B cell (primary cell): ENCODE measurements at regions not wholly inside any gene's neighbourhood (a gene's known extent, or its start where the extent isn't known, plus 50 kb on each side); places are given as distances from the start of the nearest gene placed in this dataset.
"Not testable (repeated sequence)": the region's sequence is repeated elsewhere in the genome, so short reads cannot be mapped to it uniquely, and the experiment has no call there.

ENCODE experiments used
- ATAC-seq: fragments of 200-7000 bp; cut with Tn5 transposase; one replicate; pipeline ENCODE4 v1.10.0; 2021; ENCODE audit warnings: low read depth, mild to moderate bottlenecking, moderate number of reproducible peaks, moderate library complexity
- CTCF ChIA-PET: fragments of 350-600 bp; sonication (Branson Sonifier 250); formaldehyde crosslinking; loops from one replicate; lab custom pipeline; 2021; ENCODE audit warnings: antibody characterized with exemption, inconsistent platforms; lab: Charles Lee
- POLR2A ChIA-PET: fragments of 350-600 bp; sonication (Branson Sonifier 250); formaldehyde crosslinking; loops from one replicate; lab custom pipeline; 2021; ENCODE audit warnings: antibody characterized with exemption; lab: Charles Lee
- DNase-seq: peaks from one replicate; pipeline ENCODE4 v3.0.0; 2013
- H2AFZ ChIP-seq: 2 replicates; pipeline ENCODE4 v1.6.1; 2012; ENCODE audit warnings: mild to moderate bottlenecking, low read depth, low read length; ENCODE audit not compliant: insufficient read depth, poor library complexity, severe bottlenecking
- H3K27ac ChIP-seq, 2 donors: 1 replicate in 1 of 2; 2 replicates in 1 of 2; pipeline ENCODE4 v1.5.1; 2012 to 2013; ENCODE audit warnings: low read length in 2 of 2, mild to moderate bottlenecking in 2 of 2, moderate library complexity in 1 of 2
- H3K27me3 ChIP-seq, 4 experiments: fragments of 200-600 bp in 1 of 4; sonication (generic) in 1 of 4; replicated peaks in 1 of 4; 1 replicate in 2 of 4; 2 replicates in 2 of 4; pipeline versions ENCODE4 v1.6.1 to v1.7.0; 2013 to 2016; ENCODE audit warnings: low read length in 3 of 4, mild to moderate bottlenecking in 2 of 4, mixed read lengths in 1 of 4, moderate library complexity in 1 of 4; ENCODE audit not compliant: insufficient read depth in 4 of 4, control insufficient read depth in 3 of 4; ENCODE audit errors: control extremely low read depth in 1 of 4
- H3K36me3 ChIP-seq, 2 experiments: replicated peaks in 1 of 2; 1 replicate in 1 of 2; 2 replicates in 1 of 2; pipeline versions ENCODE4 v1.6.1 to v1.7.1; 2013; ENCODE audit warnings: low read length in 1 of 2; ENCODE audit not compliant: insufficient read depth in 2 of 2, control insufficient read depth in 1 of 2; ENCODE audit errors: control extremely low read depth in 1 of 2, extremely low read depth in 1 of 2
- H3K4me1 ChIP-seq, 2 donors: fragments of 200-600 bp in 1 of 2; sonication (generic) in 1 of 2; 1 replicate in 1 of 2; 2 replicates in 1 of 2; pipeline versions ENCODE4 v1.5.1 to v1.6.1; 2013 to 2017; ENCODE audit warnings: low read length in 2 of 2; ENCODE audit not compliant: control insufficient read depth in 2 of 2, insufficient read depth in 2 of 2
- H3K4me2 ChIP-seq: replicated peaks from 2 replicates; pipeline ENCODE3; 2012; ENCODE audit warnings: mild to moderate bottlenecking, low read depth, low read length; ENCODE audit not compliant: poor library complexity, severe bottlenecking
- H3K4me3 ChIP-seq, 5 experiments: fragments of 200-600 bp in 1 of 5; sonication (generic) in 1 of 5; 1 replicate in 3 of 5; 2 replicates in 2 of 5; pipeline versions ENCODE4 v1.5.1 to v1.7.0; 2011 to 2016; ENCODE audit warnings: low read length in 4 of 5, mild to moderate bottlenecking in 4 of 5, low read depth in 2 of 5, control low read depth in 1 of 5, moderate library complexity in 1 of 5; ENCODE audit not compliant: insufficient read depth in 1 of 5; ENCODE audit errors: control extremely low read depth in 1 of 5, extremely low read depth in 1 of 5
- H3K79me2 ChIP-seq: fragments of 200-600 bp; sonication (generic); one replicate; pipeline ENCODE4 v1.6.0; 2016; ENCODE audit warnings: low read length; ENCODE audit not compliant: control insufficient read depth, insufficient read depth
- H3K9ac ChIP-seq: fragments of 200-600 bp; sonication (generic); 2 replicates; pipeline ENCODE4 v1.6.1; 2017; ENCODE audit warnings: mild to moderate bottlenecking, low read length, moderate library complexity
- H3K9me3 ChIP-seq, 3 donors: one replicate each; pipeline versions ENCODE4 v1.6.1 to v1.7.1; 2013; ENCODE audit warnings: low read length in 2 of 3; ENCODE audit not compliant: control insufficient read depth in 2 of 3, insufficient read depth in 1 of 3; ENCODE audit errors: control extremely low read depth in 1 of 3
- H4K20me1 ChIP-seq: 2 replicates; pipeline ENCODE4 v1.6.0; 2012; ENCODE audit warnings: mild to moderate bottlenecking, low read length; ENCODE audit not compliant: insufficient read depth, control insufficient read depth, poor library complexity, severe bottlenecking
- H3K27ac Mint-ChIP-seq: one replicate; pipeline ENCODE4 v1.8.0; 2021; ENCODE audit warnings: mixed read lengths
- H3K27me3 Mint-ChIP-seq: one replicate; pipeline ENCODE4 v1.8.0; 2021; ENCODE audit warnings: mixed read lengths
- H3K4me1 Mint-ChIP-seq: one replicate; pipeline ENCODE4 v1.8.0; 2021; ENCODE audit warnings: mixed read lengths
- H3K4me3 Mint-ChIP-seq: one replicate; pipeline ENCODE4 v1.8.0; 2021; ENCODE audit warnings: mixed read lengths
- H3K9me3 Mint-ChIP-seq: one replicate; pipeline ENCODE4 v1.8.0; 2022; ENCODE audit warnings: mixed read lengths; ENCODE audit not compliant: insufficient read depth
- EZH2 ChIP-seq: IDR thresholded peaks from 2 replicates; pipeline ENCODE4 v1.6.1; 2012; ENCODE audit warnings: borderline replicate concordance, low read depth, mild to moderate bottlenecking, moderate library complexity, low read length; ENCODE audit not compliant: insufficient read depth, poor library complexity, severe bottlenecking
- WGBS: methylation state at CpG from one replicate; pipeline ENCODE4 v1.1.5; 2013; ENCODE audit warnings: missing lambda C conversion rate; ENCODE audit not compliant: insufficient coverage; 5-methylcytosine and 5-hydroxymethylcytosine counted together
- intact Hi-C: fragments of 100-400 bp; cut with micrococcal nuclease; formaldehyde crosslinking; loops from one replicate; pipeline ENCODE4 v1.10.0; 2022
- TF ChIP-seq, protein P1 (sequence below): fragments of 200-600 bp; IDR thresholded peaks from one replicate; pipeline ENCODE4 v1.8.0; 2022; ENCODE audit warnings: antibody characterized with exemption, mild to moderate bottlenecking

DNA sequence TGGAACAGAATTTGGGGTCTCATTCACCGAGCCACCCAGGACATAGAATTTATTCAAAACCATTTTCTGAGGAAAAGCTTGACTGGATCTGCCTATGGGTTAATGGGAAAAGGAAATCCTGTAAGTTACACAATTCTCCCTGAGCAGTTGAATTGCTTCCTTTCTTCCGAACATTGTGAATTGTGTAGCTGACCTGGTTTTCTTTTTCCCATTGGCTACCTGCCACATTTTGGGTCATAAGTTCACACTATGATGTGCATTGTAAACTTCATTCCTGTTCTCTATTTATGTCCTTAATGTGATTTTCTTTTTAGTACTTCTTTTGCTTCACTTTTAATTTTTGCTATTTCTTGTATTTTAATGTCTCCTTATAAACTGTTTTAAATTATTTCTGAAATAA lies 386.0 kb upstream of the LRRC3B start:
- Histone ChIP-seq H3K27me3 (no peaks in the 10 kb centered on the region), H3K9ac (no peak overlapping the region), H3K9me3 (no peaks in the 10 kb centered on the region), H3K27ac (no peak overlapping the region), H3K79me2 (no peaks in the 10 kb centered on the region), H4K20me1 (no peaks in the 10 kb centered on the region), H3K4me2 (no peak overlapping the region), H3K36me3 (no peaks in the 10 kb centered on the region), H3K4me1 (no peaks in the 10 kb centered on the region), H3K4me3 (no peak overlapping the region), H2AFZ (no peak overlapping the region)
- intact Hi-C loops, result no loop called here
- H3K4me3 Mint-ChIP-seq, result no peak overlapping the region
- ChIA-PET POLR2A (no interaction called here), CTCF (no interaction called here)
- no peak overlapping the region for H3K27ac Mint-ChIP-seq
- H3K4me1 Mint-ChIP-seq, result no peaks in the 10 kb centered on the region
- no peak for TF ChIP-seq EZH2
- TF ChIP-seq, protein P1, sequence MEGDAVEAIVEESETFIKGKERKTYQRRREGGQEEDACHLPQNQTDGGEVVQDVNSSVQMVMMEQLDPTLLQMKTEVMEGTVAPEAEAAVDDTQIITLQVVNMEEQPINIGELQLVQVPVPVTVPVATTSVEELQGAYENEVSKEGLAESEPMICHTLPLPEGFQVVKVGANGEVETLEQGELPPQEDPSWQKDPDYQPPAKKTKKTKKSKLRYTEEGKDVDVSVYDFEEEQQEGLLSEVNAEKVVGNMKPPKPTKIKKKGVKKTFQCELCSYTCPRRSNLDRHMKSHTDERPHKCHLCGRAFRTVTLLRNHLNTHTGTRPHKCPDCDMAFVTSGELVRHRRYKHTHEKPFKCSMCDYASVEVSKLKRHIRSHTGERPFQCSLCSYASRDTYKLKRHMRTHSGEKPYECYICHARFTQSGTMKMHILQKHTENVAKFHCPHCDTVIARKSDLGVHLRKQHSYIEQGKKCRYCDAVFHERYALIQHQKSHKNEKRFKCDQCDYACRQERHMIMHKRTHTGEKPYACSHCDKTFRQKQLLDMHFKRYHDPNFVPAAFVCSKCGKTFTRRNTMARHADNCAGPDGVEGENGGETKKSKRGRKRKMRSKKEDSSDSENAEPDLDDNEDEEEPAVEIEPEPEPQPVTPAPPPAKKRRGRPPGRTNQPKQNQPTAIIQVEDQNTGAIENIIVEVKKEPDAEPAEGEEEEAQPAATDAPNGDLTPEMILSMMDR, result no peak
- peaks cover 4% of the 10 kb centered on the region for H3K9me3 Mint-ChIP-seq
- WGBS, result no CpG with 5 or more reads among the region's 2 CpGs
- H3K27me3 Mint-ChIP-seq, result no peaks in the 10 kb centered on the region
- no peak for DNase-seq
- no peak for ATAC-seq

DNA sequence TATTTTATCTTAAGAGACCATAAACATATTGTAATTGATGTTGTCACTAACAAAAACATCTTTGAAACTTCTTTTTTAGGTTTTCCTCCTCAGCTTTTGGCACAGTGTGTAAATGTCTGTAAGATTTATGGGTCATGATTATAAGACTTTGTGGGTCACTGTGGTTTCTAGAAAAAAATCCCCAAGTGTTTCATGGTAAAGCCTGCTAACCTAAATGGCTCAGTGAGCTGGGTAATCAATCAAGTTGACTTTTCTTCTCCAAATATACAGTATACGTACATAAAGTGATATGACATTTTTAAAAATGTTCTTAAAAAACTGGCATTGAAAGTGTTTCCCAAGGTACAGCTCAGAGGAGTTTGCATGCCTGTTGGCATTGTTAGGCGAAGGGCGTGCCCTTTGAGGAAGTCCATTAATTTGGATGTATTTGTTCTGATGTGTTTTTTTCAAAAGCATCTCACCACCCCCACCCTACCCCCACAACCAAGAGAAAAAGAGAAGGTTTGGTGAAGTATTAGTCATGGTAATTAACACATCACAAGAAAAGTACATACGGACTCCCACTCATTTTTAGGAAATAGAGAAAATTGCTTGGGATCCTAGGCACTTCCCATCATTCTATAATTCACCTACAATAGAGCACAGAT lies 385.4 kb upstream of the LRRC3B start:
- Histone ChIP-seq H3K36me3 (no peaks in the 10 kb centered on the region), H2AFZ (no peak overlapping the region), H3K9me3 (no peaks in the 10 kb centered on the region), H3K4me3 (no peak overlapping the region), H4K20me1 (no peaks in the 10 kb centered on the region), H3K27me3 (no peaks in the 10 kb centered on the region), H3K4me1 (no peaks in the 10 kb centered on the region), H3K79me2 (no peaks in the 10 kb centered on the region), H3K4me2 (no peak overlapping the region), H3K27ac (no peak overlapping the region), H3K9ac (no peak overlapping the region)
- H3K4me1 Mint-ChIP-seq, result no peaks in the 10 kb centered on the region
- no peak for TF ChIP-seq EZH2
- TF ChIP-seq, protein P1, result no peak
- no peak overlapping the region for H3K27ac Mint-ChIP-seq
- DNase-seq, result no peak
- intact Hi-C loops, result no loop called here
- H3K4me3 Mint-ChIP-seq, result no peak overlapping the region
- no CpG with 5 or more reads among the region's 4 CpGs for whole genome bisulfite sequencing
- CTCF ChIA-PET, result no interaction called here
- peaks cover 4% of the 10 kb centered on the region for H3K9me3 Mint-ChIP-seq
- H3K27me3 Mint-ChIP-seq, result no peaks in the 10 kb centered on the region
- no peak for ATAC-seq
- POLR2A ChIA-PET, result no interaction called here

DNA sequence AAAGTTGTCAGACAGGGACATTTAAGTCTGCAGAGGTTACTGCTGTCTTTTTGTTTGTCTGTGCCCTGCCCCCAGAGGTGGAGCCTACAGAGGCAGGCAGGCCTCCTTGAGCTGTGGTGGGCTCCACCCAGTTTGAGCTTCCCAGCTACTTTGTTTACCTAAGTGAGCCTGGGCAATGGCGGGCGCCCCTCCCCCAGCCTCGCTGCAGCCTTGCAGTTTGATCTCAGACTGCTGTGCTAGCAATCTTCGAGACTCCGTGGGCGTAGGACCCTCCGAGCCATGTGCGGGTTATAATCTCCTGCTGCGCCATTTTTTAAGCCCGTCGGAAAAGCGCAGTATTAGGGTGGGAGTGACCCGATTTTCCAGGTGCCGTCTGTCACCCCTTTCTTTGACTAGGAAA lies 378.0 kb upstream of the LRRC3B start:
- H3K79me2 ChIP-seq, H3K4me1 ChIP-seq, H3K4me3 ChIP-seq, H3K4me1 Mint-ChIP-seq, H3K27me3 Mint-ChIP-seq, CTCF ChIA-PET, H2AFZ ChIP-seq, H3K4me2 ChIP-seq, H3K36me3 ChIP-seq, H3K27me3 ChIP-seq, H3K27ac Mint-ChIP-seq, DNase-seq, H3K9me3 ChIP-seq, H3K4me3 Mint-ChIP-seq, intact Hi-C loops, H3K9ac ChIP-seq, POLR2A ChIA-PET, H3K9me3 Mint-ChIP-seq, H3K27ac ChIP-seq, ATAC-seq, H4K20me1 ChIP-seq: not testable (repeated sequence)
- 97% methylated on average over 6 of the region's 14 CpGs for WGBS
